Endothelial cell of umbilical vein (primary cell): ENCODE measurements at regions not wholly inside any gene's neighbourhood (a gene's known extent, or its start where the extent isn't known, plus 50 kb on each side); places are given as distances from the start of the nearest gene placed in this dataset.

Source experiments
- CTCF ChIP-seq, 2 donors: IDR thresholded peaks; 1 replicate in 1 of 2; 2 replicates in 1 of 2; pipeline ENCODE4 v1.5.1; 2011; ENCODE audit warnings: low read length in 2 of 2, mild to moderate bottlenecking in 2 of 2, moderate library complexity in 2 of 2, control low read depth in 1 of 2, inconsistent platforms in 1 of 2, low read depth in 1 of 2; ENCODE audit not compliant: insufficient read depth in 1 of 2; ENCODE audit errors: extremely low read depth in 1 of 2
- EZH2 ChIP-seq: IDR thresholded peaks from 2 replicates; pipeline ENCODE4 v1.6.1; 2012; ENCODE audit warnings: borderline replicate concordance, low read depth, mild to moderate bottlenecking, moderate library complexity, low read length, inconsistent platforms; ENCODE audit not compliant: severe bottlenecking
- MYC ChIP-seq: IDR thresholded peaks from one replicate; pipeline ENCODE4 v1.6.1; 2011; ENCODE audit warnings: mild to moderate bottlenecking, low read depth, low read length
- POLR2AphosphoS5 ChIP-seq: IDR thresholded peaks from 2 replicates; pipeline ENCODE4 v1.6.1; 2012; ENCODE audit warnings: low read depth, mild to moderate bottlenecking, control low read depth, low read length, moderate library complexity; ENCODE audit not compliant: insufficient read depth

DNA sequence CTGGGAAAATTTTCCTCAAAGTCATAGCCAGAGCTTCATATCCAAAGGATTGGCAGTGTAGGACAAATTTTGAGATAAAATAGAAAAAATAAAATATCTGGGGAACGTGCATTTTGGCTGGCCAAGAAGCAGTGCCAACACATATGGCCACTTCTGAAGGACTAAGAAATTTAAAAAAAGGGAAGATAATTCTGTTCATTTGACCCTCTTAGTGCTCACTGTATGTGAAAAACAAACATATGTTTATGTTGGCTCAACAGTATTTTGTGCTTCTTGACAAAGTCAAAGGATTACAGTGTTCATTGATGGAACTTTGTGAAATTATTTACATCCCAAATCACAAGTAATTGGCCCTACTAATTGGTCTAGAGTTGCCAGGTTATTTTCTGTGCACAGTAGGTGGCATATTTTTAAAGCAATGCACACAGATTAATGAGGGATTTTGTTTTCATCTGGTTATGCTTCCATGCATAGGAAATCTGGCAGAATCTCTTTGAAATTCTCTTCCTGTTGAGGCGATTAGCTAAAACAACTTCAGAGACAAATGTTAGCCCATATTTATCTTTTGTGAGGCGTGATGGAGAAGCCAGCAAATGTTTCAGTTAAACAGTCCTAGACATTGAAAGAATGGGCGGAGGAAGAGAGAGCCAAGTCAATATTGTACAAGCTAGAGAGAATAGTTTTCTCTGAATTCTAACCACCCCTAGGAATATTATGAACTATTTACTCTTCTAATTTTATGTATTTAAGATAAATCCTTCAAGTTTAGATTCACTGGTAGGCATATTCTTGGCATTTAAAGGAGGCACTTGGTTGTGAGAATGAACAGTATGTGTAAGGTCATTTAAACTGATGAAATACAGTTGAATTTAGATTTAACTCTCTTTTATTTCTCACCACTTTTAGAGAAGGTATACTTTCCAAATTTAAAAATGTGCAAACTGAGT, 237.7 kb upstream of the MBL2 start:
- TF ChIP-seq CTCF (IDR thresholded peaks at IDR 0.05; ENCODE audit: extremely low read depth in 1 of 2, insufficient read depth in 1 of 2, low read depth in 1 of 2, low read length in 2 of 2): no peak
- TF ChIP-seq MYC: no peak
- TF ChIP-seq EZH2: no peak
- no peak for TF ChIP-seq POLR2AphosphoS5
